Common myeloid progenitor, CD34-positive (primary cell): ENCODE measurements at regions not wholly inside any gene's neighbourhood (a gene's known extent, or its start where the extent isn't known, plus 50 kb on each side); places are given as distances from the start of the nearest gene placed in this dataset.

Experiments
- CTCF ChIA-PET: fragments of 350-600 bp; sonication (Branson Sonifier 250); formaldehyde crosslinking; loops from one replicate; lab custom pipeline; 2021; ENCODE audit warnings: antibody characterized with exemption; lab: Charles Lee
- POLR2A ChIA-PET: fragments of 350-600 bp; sonication (Branson Sonifier 250); formaldehyde crosslinking; loops from one replicate; lab custom pipeline; 2021; ENCODE audit warnings: antibody characterized with exemption; lab: Charles Lee
- DNase-seq, 3 donors: peaks; one replicate each; pipeline versions ENCODE4 v3.0.0 to v3.0.0-alpha.2; 2013
- H3K27ac ChIP-seq, 2 experiments: 1 replicate in 1 of 2; 2 replicates in 1 of 2; pipeline ENCODE4 v1.7.0; 2013; ENCODE audit warnings: inconsistent platforms in 2 of 2, low read length in 2 of 2, mild to moderate bottlenecking in 2 of 2, low read depth in 1 of 2, moderate library complexity in 1 of 2; ENCODE audit not compliant: severe bottlenecking in 2 of 2, insufficient read depth in 1 of 2, poor library complexity in 1 of 2
- H3K27me3 ChIP-seq, 5 experiments: replicated peaks in 2 of 5; 1 replicate in 3 of 5; 2 replicates in 2 of 5; pipeline versions ENCODE4 v1.6.1 to v1.7.0; 2013; ENCODE audit warnings: low read length in 4 of 5, mild to moderate bottlenecking in 2 of 5, moderate library complexity in 2 of 5, inconsistent platforms in 1 of 5; ENCODE audit not compliant: insufficient read depth in 5 of 5, control insufficient read depth in 4 of 5
- H3K36me3 ChIP-seq, 4 experiments: 1 replicate in 2 of 4; 2 replicates in 2 of 4; pipeline versions ENCODE4 v1.6.1 to v1.7.0; 2013; ENCODE audit warnings: low read length in 3 of 4, control low read depth in 1 of 4, mild to moderate bottlenecking in 1 of 4; ENCODE audit not compliant: control insufficient read depth in 4 of 4, insufficient read depth in 4 of 4
- H3K4me1 ChIP-seq, 4 experiments: 1 replicate in 3 of 4; 2 replicates in 1 of 4; pipeline versions ENCODE4 v1.6.1 to v1.7.1; 2013; ENCODE audit warnings: low read length in 3 of 4, mild to moderate bottlenecking in 3 of 4, control low read depth in 1 of 4, inconsistent platforms in 1 of 4, moderate library complexity in 1 of 4; ENCODE audit not compliant: control insufficient read depth in 4 of 4, insufficient read depth in 4 of 4; ENCODE audit errors: control extremely low read depth in 1 of 4
- H3K4me3 ChIP-seq, 7 experiments: 1 replicate in 4 of 7; 2 replicates in 3 of 7; pipeline versions ENCODE4 v1.5.1 to v1.7.0; 2013; ENCODE audit warnings: mild to moderate bottlenecking in 7 of 7, low read length in 6 of 7, moderate library complexity in 6 of 7, inconsistent platforms in 2 of 7, low read depth in 2 of 7, control low read depth in 1 of 7; ENCODE audit not compliant: insufficient read depth in 4 of 7, control insufficient read depth in 1 of 7; ENCODE audit errors: extremely low read depth in 1 of 7
- H3K9me3 ChIP-seq, 5 experiments: 1 replicate in 4 of 5; 2 replicates in 1 of 5; pipeline versions ENCODE4 v1.6.1 to v1.7.1; 2013; ENCODE audit warnings: low read length in 4 of 5, mild to moderate bottlenecking in 2 of 5, inconsistent platforms in 1 of 5, low read depth in 1 of 5, moderate library complexity in 1 of 5; ENCODE audit not compliant: control insufficient read depth in 4 of 5, insufficient read depth in 2 of 5; ENCODE audit errors: control extremely low read depth in 1 of 5
- WGBS: methylation state at CpG from one replicate; pipeline ENCODE4 v1.1.5; 2013; ENCODE audit not compliant: insufficient coverage; 5-methylcytosine and 5-hydroxymethylcytosine counted together

DNA sequence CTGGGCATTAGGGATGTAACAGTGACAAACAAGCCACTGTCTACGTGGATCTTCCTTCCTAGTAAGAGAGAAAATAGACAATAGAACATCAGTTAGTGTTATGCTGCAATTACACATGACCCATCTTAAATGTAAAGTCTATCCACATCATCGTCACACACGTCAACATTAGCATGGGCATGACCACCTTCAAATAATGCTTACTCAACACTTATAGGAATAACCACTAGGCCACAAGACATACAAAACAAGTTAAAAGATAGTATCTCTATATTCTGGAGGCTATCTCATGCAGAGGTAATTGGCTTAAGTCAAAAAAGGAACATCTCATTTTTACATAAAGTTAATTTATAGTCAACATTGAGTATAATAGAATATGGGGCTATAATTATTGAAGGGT is 156.5 kb downstream of the MOXD1 start:
- CTCF ChIA-PET: no interaction called here
- no peaks in the 10 kb centered on the region for H3K4me1 ChIP-seq
- H3K4me3 ChIP-seq: no peak overlapping the region
- peaks cover 0 to 3% (median 0%) of the 10 kb centered on the region in 5 experiments for H3K27me3 ChIP-seq
- no peaks in the 10 kb centered on the region for H3K36me3 ChIP-seq
- no peaks in the 10 kb centered on the region for H3K9me3 ChIP-seq
- DNase-seq: no peak
- no peak overlapping the region for H3K27ac ChIP-seq
- WGBS: 100% methylated on average over 2 of the region's 3 CpGs
- POLR2A ChIA-PET: no interaction called here

DNA sequence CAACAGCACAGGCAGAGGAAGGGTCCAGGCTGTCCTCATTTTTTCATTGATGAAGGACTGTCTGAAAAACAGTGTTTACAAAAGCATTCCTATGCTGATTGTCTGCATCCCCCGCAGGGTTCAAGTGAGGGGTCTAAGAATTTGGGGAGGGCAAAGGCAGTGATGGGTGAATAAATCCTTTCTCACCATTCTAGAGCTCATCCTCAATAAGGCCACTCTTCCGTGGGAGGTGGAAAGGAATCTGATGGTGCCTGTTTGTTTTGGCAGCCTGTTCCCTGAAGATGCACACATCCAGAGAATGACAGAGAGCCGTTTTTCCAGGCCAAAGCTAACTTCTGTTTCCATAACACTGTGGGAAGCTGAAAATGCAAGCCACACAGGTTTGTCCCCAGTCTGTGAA is 164.5 kb downstream of the MOXD1 start:
- POLR2A ChIA-PET: no interaction called here
- WGBS: 73% methylated on average over 2 of the region's 3 CpGs
- H3K4me3 ChIP-seq: no peak overlapping the region
- H3K4me1 ChIP-seq: no peaks in the 10 kb centered on the region
- DNase-seq: no peak
- H3K27ac ChIP-seq: no peak overlapping the region
- CTCF ChIA-PET: no interaction called here
- H3K27me3 ChIP-seq: peaks cover 0 to 10% (median 3%) of the 10 kb centered on the region in 5 experiments
- H3K36me3 ChIP-seq: no peaks in the 10 kb centered on the region
- H3K9me3 ChIP-seq: no peaks in the 10 kb centered on the region

GRCh38 chr6:132236281-132236680 is 165.0 kb downstream of the MOXD1 start:
- Histone ChIP-seq H3K9me3 (no peaks in the 10 kb centered on the region), H3K4me1 (no peaks in the 10 kb centered on the region), H3K36me3 (no peaks in the 10 kb centered on the region), H3K27me3 (peaks cover 0 to 10% (median 3%) of the 10 kb centered on the region in 5 experiments), H3K27ac (no peak overlapping the region), H3K4me3 (no peak overlapping the region)
- 100% methylated on average over 1 of the region's 1 CpG for WGBS
- ChIA-PET POLR2A (no interaction called here), CTCF (no interaction called here)
- DNase-seq: no peak

GRCh38 chr6:132235596-132236280 is 165.5 kb downstream of the MOXD1 start:
- Histone ChIP-seq H3K36me3 (no peaks in the 10 kb centered on the region), H3K9me3 (no peaks in the 10 kb centered on the region), H3K27me3 (peaks cover 0 to 10% (median 3%) of the 10 kb centered on the region in 5 experiments), H3K27ac (no peak overlapping the region), H3K4me1 (no peaks in the 10 kb centered on the region), H3K4me3 (no peak overlapping the region)
- CTCF ChIA-PET: no interaction called here
- no peak for DNase-seq
- POLR2A ChIA-PET: no interaction called here
- WGBS: no CpG with 5 or more reads among the region's 2 CpGs

DNA sequence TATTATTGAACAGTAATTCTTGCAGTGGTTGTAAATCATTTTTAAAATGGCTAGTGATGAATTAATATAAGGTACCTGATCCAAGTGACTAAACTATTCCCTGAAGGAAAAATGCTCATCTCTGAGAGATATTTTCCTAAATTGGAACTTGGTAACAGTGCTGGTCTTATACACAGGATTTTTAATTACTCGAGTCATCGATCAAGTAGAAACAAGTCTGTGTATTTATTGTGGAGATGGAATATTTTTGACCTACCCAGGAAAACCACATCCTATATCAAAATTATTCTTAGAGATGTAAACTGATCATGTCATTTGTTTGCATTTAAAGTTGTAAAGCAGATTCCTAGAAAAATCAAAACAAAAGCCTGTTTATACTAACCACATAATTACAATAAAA is 166.9 kb downstream of the MOXD1 start:
- Histone ChIP-seq H3K4me3 (no peak overlapping the region), H3K9me3 (no peaks in the 10 kb centered on the region), H3K27ac (no peak overlapping the region), H3K36me3 (no peaks in the 10 kb centered on the region), H3K4me1 (no peaks in the 10 kb centered on the region), H3K27me3 (peaks cover 0 to 10% (median 3%) of the 10 kb centered on the region in 5 experiments)
- DNase-seq: no peak
- ChIA-PET CTCF (no interaction called here), POLR2A (no interaction called here)
- no CpG with 5 or more reads among the region's 2 CpGs for WGBS

GRCh38 chr6:132231121-132231884 is 170.0 kb downstream of the MOXD1 start:
- POLR2A ChIA-PET: interaction anchor here (0.6 kb wide), 1 partner anchor 296 kb away, joined by 3 read pairs; no protein-coding TSS in a partner anchor

DNA sequence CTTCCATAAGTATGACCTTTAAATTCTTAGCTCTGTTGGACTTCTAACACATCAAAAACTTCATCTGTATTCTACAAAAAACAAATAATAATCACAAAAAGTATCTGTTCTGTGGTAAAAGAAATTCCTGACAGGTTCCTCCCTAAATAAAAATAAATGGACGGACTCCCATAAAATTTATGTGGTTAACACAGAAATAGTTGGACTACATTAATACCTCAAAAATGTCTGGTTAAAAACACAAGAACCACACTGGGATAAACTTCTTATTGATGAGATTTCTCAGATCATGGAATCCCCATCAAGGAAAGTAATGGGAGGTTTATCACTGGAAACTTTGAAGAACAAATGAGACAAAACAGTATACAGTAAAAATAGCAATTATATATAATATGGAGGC is 172.4 kb downstream of the MOXD1 start:
- no peak for DNase-seq
- WGBS: no CpG with 5 or more reads among the region's 1 CpG
- ChIA-PET CTCF (no interaction called here), POLR2A (no interaction called here)
- no peak overlapping the region for H3K4me3 ChIP-seq
- peaks cover 0 to 20% (median 3%) of the 10 kb centered on the region in 5 experiments for H3K9me3 ChIP-seq
- H3K27me3 ChIP-seq: no peaks in the 10 kb centered on the region
- no peaks in the 10 kb centered on the region for H3K36me3 ChIP-seq
- no peaks in the 10 kb centered on the region for H3K4me1 ChIP-seq
- no peak overlapping the region for H3K27ac ChIP-seq

More at GRCh38 chr6:132231121-132231884, 170.0 kb downstream of the MOXD1 start:
- no peaks in the 10 kb centered on the region for H3K36me3 ChIP-seq
- H3K9me3 ChIP-seq: peaks cover 0 to 5% (median 1%) of the 10 kb centered on the region in 5 experiments
- WGBS: 100% methylated on average over 1 of the region's 4 CpGs
- no peaks in the 10 kb centered on the region for H3K27me3 ChIP-seq
- CTCF ChIA-PET: interaction anchor here (1.1 kb wide), 2 partner anchors 10 to 318 kb away, joined by 3 read pairs; no protein-coding TSS in a partner anchor
- no peak overlapping the region for H3K27ac ChIP-seq
- DNase-seq: no peak
- H3K4me1 ChIP-seq: no peaks in the 10 kb centered on the region
- H3K4me3 ChIP-seq: no peak overlapping the region
